Right cardiac atrium (tissue), 5 donors: ENCODE measurements at regions not wholly inside any gene's neighbourhood (a gene's known extent, or its start where the extent isn't known, plus 50 kb on each side); places are given as distances from the start of the nearest gene placed in this dataset.

Experiments
- ATAC-seq, 2 donors: fragments of 200-7000 bp; cut with Tn5 transposase; one replicate each; pipeline versions ENCODE4 v1.8.0 to v1.9.1; 2020; ENCODE audit warnings: moderate library complexity in 2 of 2, mild to moderate bottlenecking in 1 of 2
- DNase-seq, 3 donors: peaks; one replicate each; pipeline ENCODE4 v3.0.0-alpha.2; 2020
- H3K27ac ChIP-seq: one replicate; pipeline ENCODE4 v1.5.1; 2013; ENCODE audit warnings: mild to moderate bottlenecking, low read length, control low read depth, moderate library complexity
- H3K27me3 ChIP-seq: one replicate; pipeline ENCODE4 v1.6.1; 2013; ENCODE audit not compliant: control insufficient read depth, insufficient read depth
- H3K4me1 ChIP-seq: one replicate; pipeline ENCODE4 v1.6.1; 2013; ENCODE audit warnings: low read length; ENCODE audit not compliant: control insufficient read depth, insufficient read depth
- H3K4me3 ChIP-seq: one replicate; pipeline ENCODE4 v1.5.1; 2013; ENCODE audit warnings: low read length, control low read depth
- H3K9me3 ChIP-seq: one replicate; pipeline ENCODE4 v1.6.1; 2013; ENCODE audit warnings: low read length; ENCODE audit not compliant: control insufficient read depth
- WGBS: extraction: QIAGEN DNeasy Blood & Tissue Kit; methylation state at CpG from one replicate; pipeline ENCODE4 v1.1.7; 2013; 5-methylcytosine and 5-hydroxymethylcytosine counted together
- intact Hi-C, 4 donors: fragments of 100-400 bp; cut with DNase I; formaldehyde crosslinking; loops; one replicate each; pipeline versions ENCODE4 v1.11.0 to v1.14.0; 2022 to 2023
- donor health status: healthy with polysubstance abuse.
- donor health status: DM: no; HTN: yes; CAD: no.
- donor health status: DM: no; HTN: no; CAD: no.
- donor health status: DM: no; HTN: yes; CAD: no; lungs with severe emphysema.
- donor health status: DM: yes; HTN: yes; CAD: no.

DNA sequence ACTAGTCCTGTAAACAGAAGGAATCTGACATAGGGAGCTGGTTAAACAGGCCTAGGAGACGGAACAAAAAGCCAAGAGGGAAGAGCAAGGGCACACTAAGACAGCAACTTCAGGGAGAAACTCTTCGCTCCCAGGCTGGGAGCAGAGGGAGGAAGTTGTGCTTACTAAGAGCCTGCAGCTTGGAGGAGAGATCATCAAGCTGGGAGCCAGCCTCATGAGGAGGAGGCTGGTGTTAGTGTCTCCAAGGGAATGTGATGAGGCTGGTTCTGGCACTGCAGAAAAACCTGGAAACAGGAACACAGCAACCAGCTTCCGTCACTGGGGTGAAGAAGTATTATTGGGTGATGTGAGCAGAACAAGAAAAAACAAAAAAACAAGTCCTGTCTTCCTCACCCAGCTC is 1027.3 kb downstream of the UQCRFS1 start:
- ATAC-seq (no peak), DNase-seq (no peak)
- Histone ChIP-seq H3K4me1 (no peaks in the 10 kb centered on the region), H3K27ac (no peak overlapping the region), H3K27me3 (no peaks in the 10 kb centered on the region), H3K9me3 (no peaks in the 10 kb centered on the region), H3K4me3 (no peak overlapping the region)
- 66% methylated on average over 3 of the region's 3 CpGs for WGBS
- intact Hi-C loops = no loop called here

DNA sequence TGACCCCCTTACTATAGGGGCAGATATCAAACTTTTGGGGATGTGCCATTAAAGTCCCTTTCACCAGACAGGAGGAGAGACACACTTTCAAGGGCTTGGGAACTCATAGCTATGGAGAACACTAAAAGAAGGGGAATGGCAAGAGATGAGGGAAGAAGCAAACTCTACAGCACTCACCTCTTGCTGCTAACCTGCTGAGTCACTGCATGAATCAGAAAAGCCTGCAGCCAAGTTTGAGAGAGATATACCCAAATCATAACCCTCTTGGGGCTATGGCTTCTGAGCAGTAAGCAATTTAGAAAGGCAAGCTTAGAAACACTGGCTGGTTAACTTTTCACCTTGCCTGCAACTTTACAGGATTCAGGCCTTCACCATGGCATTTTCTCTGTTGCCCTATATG is 1028.0 kb downstream of the UQCRFS1 start:
- H3K27ac ChIP-seq = no peak overlapping the region
- DNase-seq = no peak
- no peak overlapping the region for H3K4me3 ChIP-seq
- intact Hi-C loops = no loop called here
- H3K9me3 ChIP-seq = no peaks in the 10 kb centered on the region
- no peak for ATAC-seq
- no peaks in the 10 kb centered on the region for H3K27me3 ChIP-seq
- H3K4me1 ChIP-seq = no peaks in the 10 kb centered on the region

DNA sequence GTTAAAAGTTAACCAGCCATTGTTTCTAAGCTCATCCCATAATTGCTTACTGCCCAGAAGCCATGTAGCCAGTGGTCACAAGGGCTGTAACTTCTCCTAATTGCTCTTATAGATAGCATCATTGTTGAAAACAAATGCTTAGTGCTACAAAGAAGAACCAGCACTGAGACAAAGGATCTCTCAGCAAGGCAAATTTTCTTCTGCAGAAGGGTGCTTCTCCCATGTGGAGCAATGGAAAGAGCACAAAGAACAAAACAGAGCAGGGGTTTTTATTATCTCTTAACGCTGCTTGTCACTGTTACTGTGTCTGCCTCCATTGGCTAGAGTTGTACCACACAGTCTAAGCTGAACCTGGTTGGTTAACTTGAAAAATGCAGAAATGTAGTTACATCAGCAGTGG is 1036.8 kb downstream of the UQCRFS1 start:
- WGBS = 1% methylated on average over 1 of the region's 1 CpG
- no peak for DNase-seq

DNA sequence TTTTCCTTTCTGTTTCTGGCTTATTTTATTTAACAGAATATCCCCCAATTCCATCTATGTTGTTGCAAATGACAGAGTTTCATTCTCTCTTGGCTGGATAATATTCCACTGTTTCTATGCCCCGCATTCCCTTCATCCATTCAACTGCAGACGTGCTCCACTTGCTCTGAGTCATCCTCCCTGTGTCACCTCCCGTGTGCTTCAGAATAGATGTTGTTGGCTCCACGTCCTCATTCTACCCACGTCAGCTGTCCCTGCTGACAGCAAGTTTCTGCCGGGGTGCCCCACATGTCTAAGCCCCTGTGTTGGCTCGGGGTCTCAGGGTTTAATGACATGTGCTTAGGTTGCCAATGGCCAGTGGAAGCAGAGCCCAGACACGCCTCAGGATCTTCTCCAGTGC is 1041.0 kb downstream of the UQCRFS1 start:
- intact Hi-C loops = no loop called here
- Histone ChIP-seq H3K4me3 (no peak overlapping the region), H3K27ac (no peak overlapping the region), H3K4me1 (no peaks in the 10 kb centered on the region), H3K27me3 (no peaks in the 10 kb centered on the region), H3K9me3 (no peaks in the 10 kb centered on the region)
- DNase-seq (no peak), ATAC-seq (no peak)
- WGBS = 82% methylated on average over 8 of the region's 8 CpGs

More for the DNA sequence above, 1036.8 kb downstream of the UQCRFS1 start:
- no peak overlapping the region for H3K4me3 ChIP-seq
- no peak overlapping the region for H3K27ac ChIP-seq
- ATAC-seq = no peak
- H3K27me3 ChIP-seq = no peaks in the 10 kb centered on the region
- no peaks in the 10 kb centered on the region for H3K4me1 ChIP-seq
- H3K9me3 ChIP-seq = no peaks in the 10 kb centered on the region
- intact Hi-C loops = no loop called here

DNA sequence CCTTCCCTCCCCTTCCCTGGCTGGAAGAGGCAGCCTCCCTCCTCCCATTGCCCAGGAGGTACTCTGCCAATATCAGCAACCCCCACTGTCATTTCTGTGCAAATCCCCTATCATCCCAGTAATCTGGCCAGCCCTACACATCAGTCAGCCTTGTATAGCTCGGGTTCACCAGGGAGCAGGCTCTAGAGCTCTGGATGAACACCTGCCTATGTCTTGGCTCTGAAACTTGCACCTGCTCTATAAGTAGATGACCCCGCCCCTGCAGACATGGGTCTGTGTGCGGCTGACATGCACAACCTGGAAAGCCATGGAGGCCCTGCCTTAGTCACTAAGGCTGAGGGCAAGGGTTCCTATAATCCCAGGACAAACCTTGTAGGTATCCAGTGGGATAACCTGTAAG is 1042.9 kb downstream of the UQCRFS1 start:
- no peaks in the 10 kb centered on the region for H3K9me3 ChIP-seq
- 55% methylated on average over 3 of the region's 3 CpGs for WGBS
- H3K27me3 ChIP-seq = no peaks in the 10 kb centered on the region
- DNase-seq (no peak), ATAC-seq (no peak)
- H3K4me1 ChIP-seq = no peaks in the 10 kb centered on the region
- H3K27ac ChIP-seq = no peak overlapping the region
- intact Hi-C loops = no loop called here
- no peak overlapping the region for H3K4me3 ChIP-seq

DNA sequence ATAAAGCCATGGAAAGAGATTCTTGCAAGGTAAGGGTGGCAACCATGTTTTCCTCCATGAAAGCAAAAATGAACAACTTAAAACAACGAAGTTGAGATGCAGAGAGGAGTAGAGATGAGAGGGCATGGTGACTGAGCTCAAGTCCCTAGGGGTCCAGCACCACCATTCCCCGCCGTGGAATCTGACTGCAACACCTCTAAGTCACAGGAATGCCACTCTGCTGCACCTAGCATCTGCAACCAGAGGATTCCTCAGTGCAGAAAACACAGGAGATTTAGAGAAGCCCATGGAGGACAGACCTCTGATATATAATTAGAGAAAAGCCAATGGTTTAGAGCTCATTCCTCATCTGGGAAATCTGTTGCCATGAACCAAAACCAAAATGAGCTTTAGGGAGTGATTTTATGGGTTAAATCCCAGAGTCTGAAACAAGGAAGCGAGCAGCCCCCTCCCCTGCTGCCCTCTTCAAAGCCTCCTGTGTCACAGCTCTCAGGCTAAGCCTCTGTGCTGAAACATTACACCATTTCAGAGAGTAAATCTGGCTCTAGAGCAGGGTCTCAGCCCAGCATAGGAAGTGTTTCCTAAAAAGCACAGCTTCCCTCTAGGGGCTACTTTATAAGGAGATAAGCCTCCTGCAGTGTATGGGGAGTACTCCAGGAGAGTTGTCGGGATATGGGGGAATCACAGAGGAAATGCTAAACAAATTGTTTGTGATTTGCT is 1043.6 kb downstream of the UQCRFS1 start:
- H3K4me1 ChIP-seq = no peaks in the 10 kb centered on the region
- no peaks in the 10 kb centered on the region for H3K9me3 ChIP-seq
- intact Hi-C loops = no loop called here
- no peak overlapping the region for H3K27ac ChIP-seq
- WGBS = 12% methylated on average over 5 of the region's 5 CpGs
- H3K4me3 ChIP-seq = no peak overlapping the region
- ATAC-seq (peak in 1 of 2 donors; percentile 29), DNase-seq (no peak)
- H3K27me3 ChIP-seq = no peaks in the 10 kb centered on the region

DNA sequence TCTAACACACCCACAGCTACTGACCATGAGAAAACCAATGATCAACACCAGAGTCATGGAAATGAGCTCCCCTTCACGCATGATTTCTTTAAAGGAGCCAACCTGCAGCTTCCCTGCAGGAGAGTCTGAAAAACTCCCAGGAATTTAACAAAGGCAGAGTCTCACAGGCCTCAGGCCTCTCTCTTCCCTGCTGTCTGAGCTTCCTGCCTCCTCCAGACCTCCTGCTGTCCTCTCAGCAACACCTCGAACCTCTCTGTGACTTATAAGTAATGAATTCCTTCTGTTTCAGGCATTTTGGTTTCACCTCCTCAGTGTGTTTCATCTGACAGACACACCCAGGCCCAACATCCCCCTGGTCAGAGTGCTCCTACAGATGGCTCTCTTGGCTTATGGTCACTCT is 1044.4 kb downstream of the UQCRFS1 start:
- Histone ChIP-seq H3K27ac (no peak overlapping the region), H3K4me3 (no peak overlapping the region), H3K27me3 (no peaks in the 10 kb centered on the region), H3K9me3 (no peaks in the 10 kb centered on the region), H3K4me1 (no peaks in the 10 kb centered on the region)
- 59% methylated on average over 2 of the region's 2 CpGs for WGBS
- intact Hi-C loops = no loop called here
- ATAC-seq = no peak
- no peak for DNase-seq

DNA sequence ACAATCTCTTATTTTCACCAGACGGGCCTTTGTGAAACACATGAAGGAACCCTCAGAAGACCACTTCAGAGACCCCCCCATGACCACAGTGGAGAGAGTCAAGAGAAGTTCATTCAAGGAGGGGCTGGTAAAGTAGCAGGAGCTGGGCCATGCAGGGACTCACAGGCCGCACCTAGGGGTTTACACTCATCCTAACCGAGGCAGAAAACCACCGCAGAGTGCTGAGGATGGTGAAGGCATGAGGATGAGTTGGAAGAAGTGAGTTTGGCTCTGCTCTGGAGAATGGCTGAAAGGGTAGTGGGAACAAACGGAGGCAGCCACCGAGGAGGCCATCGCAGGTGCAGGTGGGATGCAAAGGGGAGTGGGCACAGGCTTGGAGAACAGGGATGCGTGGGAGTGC is 1046.9 kb downstream of the UQCRFS1 start:
- no peak for ATAC-seq
- WGBS = 92% methylated on average over 8 of the region's 8 CpGs
- H3K27me3 ChIP-seq = no peaks in the 10 kb centered on the region
- no peak overlapping the region for H3K4me3 ChIP-seq
- no peaks in the 10 kb centered on the region for H3K4me1 ChIP-seq
- no peak for DNase-seq
- intact Hi-C loops = no loop called here
- no peak overlapping the region for H3K27ac ChIP-seq
- no peaks in the 10 kb centered on the region for H3K9me3 ChIP-seq

DNA sequence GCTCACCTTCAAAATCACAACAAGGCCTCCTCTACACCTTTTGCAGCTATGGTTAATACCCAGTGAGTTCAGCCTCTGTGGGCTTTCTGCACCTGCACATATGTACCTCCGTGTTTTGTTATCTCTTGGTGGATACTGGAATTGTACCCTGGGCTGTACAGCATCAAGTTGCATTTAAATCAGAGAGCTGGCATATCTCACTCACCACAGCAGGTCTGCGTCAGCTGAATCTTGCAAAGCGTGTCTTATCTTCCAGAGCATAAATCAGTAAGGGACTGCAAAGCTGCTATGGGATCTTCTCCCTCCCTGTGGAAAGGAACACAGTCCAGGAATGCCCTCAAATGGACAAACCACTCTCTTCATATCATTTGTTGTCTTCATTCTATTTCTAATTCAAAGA is 1048.7 kb downstream of the UQCRFS1 start:
- no peak for ATAC-seq

DNA sequence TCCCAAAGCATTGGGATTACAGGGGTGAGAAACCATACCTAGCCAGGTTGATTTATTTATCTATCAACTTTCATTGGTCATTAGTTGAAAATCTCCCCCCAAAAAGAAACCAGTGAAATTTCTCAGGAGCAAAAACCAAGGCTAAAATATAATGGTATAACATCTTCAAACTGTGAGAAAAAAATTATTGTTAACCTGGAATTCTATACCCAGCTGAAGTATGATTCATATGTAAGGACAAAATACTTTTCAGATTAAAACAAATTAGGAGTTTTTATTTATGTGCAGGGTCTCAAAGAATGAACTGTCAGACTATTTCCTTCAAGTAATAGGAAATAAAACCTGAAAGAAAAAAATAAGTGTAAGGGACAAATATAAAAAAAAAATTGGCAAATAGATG is 1053.9 kb downstream of the UQCRFS1 start:
- intact Hi-C loops = no loop called here
- H3K4me1 ChIP-seq = no peaks in the 10 kb centered on the region
- ATAC-seq (no peak), DNase-seq (no peak)
- no peaks in the 10 kb centered on the region for H3K9me3 ChIP-seq
- H3K27me3 ChIP-seq = no peaks in the 10 kb centered on the region
- H3K27ac ChIP-seq = no peak overlapping the region
- no peak overlapping the region for H3K4me3 ChIP-seq

More for the DNA sequence above, 1048.7 kb downstream of the UQCRFS1 start:
- H3K9me3 ChIP-seq = no peaks in the 10 kb centered on the region
- no peak overlapping the region for H3K4me3 ChIP-seq
- intact Hi-C loops = no loop called here
- WGBS = 40% methylated on average over 3 of the region's 3 CpGs
- DNase-seq = no peak
- H3K4me1 ChIP-seq = no peaks in the 10 kb centered on the region
- H3K27me3 ChIP-seq = no peaks in the 10 kb centered on the region
- H3K27ac ChIP-seq = no peak overlapping the region

DNA sequence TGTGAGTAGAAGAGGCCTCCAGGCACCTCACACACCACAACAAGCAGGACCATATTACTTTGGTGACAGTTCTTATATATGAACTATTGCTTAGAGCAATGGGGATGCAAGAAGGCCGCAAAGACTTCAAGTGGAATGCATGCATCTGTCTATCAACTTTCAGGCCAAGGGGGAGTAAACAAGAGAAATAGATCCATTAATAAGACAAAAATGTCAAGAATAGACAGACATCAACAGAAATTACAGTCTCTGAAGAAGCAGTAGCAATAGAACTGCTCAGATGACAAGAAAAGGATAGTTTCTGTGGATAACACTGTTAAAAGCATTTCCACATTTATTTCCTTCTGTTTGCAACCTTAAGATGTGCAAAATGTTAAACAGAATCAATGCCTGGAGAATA is 1057.7 kb downstream of the UQCRFS1 start:
- intact Hi-C loops = no loop called here
- Histone ChIP-seq H3K4me1 (no peaks in the 10 kb centered on the region), H3K27me3 (no peaks in the 10 kb centered on the region), H3K27ac (no peak overlapping the region), H3K9me3 (no peaks in the 10 kb centered on the region), H3K4me3 (no peak overlapping the region)
- DNase-seq (no peak), ATAC-seq (no peak)
- 92% methylated on average over 1 of the region's 1 CpG for WGBS

DNA sequence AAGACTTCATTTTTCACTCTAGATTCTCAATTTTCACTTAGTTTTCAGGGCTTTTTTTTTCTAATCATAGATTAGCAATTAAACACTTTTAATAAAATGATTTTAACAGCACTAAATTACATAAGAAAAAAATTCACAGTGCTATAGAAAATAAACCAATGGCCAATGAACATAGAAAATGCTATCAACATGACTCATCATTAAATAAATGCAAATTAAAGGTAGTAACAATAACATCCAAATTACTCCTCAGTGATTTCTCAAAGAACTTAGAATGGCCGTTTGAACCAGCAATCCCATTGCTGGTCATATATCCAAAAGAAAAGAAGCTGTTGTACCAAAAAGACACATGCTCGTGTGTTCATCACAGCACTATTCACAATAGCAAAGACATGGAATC is 1058.9 kb downstream of the UQCRFS1 start:
- ATAC-seq (no peak), DNase-seq (no peak)
- WGBS = 73% methylated on average over 2 of the region's 2 CpGs
- no peak overlapping the region for H3K27ac ChIP-seq
- H3K9me3 ChIP-seq = no peaks in the 10 kb centered on the region
- intact Hi-C loops = no loop called here
- H3K4me1 ChIP-seq = no peaks in the 10 kb centered on the region
- H3K4me3 ChIP-seq = no peak overlapping the region
- H3K27me3 ChIP-seq = no peaks in the 10 kb centered on the region
